HG03095 (cell line): ENCODE measurements at regions not wholly inside any gene's neighbourhood (a gene's known extent, or its start where the extent isn't known, plus 50 kb on each side); places are given as distances from the start of the nearest gene placed in this dataset.
A peak's percentile ranks its signal among the peaks of the same experiment; 100 is the strongest.
"Not testable (repeated sequence)": the region's sequence is repeated elsewhere in the genome, so short reads cannot be mapped to it uniquely, and the experiment has no call there.

Source experiments
- ATAC-seq: cut with Tn5 transposase; IDR thresholded peaks from one replicate; pipeline ENCODE4 v1.9.1; 2021; ENCODE audit warnings: moderate library complexity; ENCODE audit not compliant: unreplicated experiment

DNA sequence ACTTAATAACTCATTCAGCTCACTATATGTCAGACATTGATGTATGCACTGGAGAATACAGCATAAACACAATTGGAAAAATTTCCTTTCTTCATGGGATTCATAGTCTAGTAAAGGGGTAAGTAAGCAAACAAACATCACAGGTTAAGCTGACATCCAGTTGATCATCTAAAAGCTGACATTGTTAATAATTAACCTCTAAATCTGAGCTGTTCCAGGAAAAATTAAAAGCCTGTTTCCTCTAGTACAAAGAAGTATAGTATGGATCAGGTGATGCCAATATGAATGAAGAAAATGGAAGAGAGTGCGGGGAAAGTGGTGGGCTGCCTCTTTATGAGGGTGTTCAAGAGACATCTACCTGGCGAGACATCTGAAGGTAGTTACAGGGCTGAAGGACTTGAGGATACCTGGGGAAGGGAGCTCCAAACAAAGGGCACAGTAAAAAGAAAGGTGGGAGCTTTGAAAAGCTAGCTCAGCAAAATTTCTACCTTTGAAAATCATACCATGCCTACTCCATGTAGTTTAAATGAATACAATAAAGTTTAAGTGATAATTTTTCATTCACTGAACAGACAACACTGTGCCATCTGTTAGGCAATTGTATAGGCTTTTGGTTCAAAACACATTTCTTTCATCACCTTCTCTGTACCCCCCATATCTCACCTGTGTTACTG, 619.3 kb downstream of the TRIB2 start:
- ATAC-seq: no peak

DNA sequence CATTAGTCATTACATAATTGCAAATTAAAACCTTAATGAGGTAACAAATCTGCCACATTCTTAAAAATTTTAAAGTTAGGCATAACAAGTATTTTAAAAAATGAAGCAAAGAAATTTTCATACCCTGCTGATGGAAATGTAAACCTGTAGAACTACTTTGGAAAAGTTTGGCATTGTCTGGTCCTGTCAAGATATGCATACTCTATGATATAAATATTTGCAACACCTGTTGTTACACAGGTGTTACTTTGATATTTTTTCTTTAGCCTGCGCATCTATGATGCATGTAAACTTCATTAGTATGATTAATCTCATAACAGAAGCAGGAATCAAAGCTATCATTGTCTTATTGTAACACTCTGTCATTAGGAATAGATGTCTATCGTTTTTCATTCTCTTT, 634.3 kb downstream of the TRIB2 start:
- ATAC-seq: no peak

DNA sequence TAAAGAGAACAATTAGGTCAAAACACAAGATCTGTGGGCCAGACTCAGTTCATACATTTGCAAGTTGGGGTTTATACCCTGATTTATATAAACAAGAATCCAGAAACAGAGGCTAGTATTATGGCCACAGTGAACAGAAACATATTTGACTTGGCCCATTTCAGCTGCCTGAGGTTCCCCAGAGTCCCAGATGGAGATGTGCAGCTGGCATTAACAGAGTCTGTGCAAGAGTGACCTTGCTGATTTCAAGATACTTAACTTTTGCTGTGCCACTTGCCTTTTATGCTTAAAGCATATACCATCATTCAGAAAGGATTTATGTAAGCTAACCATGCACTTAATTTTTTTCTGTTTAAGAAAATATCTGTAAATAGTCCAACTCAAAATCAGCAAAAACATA, 636.3 kb downstream of the TRIB2 start:
- ATAC-seq: no peak

DNA sequence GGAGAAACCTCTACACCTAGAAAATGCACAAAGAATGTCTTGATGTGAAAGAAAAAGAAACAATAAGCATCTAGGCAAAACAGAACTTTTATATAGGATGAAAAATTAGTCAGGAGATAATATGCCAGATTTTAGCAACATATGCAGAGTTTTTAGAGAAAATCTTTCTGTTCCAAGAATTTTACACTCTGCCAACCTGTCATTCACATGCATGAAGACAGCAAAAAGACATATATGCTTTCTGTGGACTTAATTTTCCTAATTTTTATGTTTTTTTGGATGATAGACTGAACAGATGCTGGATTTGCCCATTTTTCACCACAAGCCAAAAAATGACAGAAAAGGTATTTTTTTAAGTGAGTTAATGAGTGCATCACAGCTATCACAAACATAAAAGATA, 637.3 kb downstream of the TRIB2 start:
- no peak for ATAC-seq

DNA sequence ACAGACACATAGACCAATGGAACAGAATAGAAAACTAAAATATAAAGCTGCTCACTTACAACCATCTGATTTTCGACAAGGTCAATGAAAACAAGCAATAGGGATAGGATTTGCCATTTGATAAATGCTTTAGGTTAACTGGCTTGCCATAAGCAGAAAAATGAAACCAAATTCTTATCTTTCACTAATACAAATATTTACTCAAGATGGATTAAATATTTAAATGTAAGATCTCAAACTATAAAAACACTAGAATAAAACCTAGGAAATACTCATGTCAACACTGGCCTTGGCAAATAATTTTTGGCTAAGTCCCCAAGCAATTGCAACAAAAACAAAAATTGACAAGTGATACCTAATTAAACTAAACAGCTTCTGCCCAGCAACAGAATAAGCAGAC, 665.2 kb downstream of the TRIB2 start:
- ATAC-seq: not testable (repeated sequence)

DNA sequence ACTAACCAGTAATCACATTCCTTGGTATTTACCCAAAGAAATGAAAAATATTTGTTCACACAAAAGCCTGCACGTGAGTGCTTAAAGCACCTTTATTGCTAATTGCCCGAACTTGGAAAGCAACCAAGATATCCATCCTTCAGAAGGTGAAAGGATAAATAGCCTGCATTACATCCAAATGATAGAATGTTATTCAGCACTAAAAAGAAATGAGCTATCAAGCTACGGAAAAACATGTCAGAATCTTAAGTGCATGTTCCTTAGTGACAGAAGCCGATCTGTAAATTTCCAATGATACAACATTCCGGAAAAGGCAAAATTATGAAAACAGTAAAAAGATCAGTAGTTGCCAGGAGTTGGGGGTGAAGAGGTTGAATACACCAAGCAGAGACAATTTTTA, 672.4 kb downstream of the TRIB2 start:
- not testable (repeated sequence) for ATAC-seq

DNA sequence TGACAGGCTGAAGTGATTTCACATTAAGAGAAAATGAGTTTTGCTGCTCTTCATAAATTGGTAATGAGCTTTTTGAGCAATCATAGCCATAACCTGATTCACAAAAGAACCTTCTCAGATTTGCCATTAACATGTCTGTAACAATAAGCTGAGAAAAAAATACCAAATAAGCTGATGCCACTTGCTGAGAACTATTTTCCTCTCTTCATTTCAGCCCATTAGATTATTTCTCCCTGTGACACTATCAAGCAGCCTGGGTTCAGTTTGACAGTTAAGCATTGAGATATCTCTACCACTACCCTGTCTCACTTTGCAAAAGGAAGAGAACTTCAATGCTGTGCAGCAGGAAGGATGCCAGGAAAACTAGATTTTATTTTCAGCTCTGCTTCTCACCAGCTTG, 673.9 kb downstream of the TRIB2 start:
- no peak for ATAC-seq

DNA sequence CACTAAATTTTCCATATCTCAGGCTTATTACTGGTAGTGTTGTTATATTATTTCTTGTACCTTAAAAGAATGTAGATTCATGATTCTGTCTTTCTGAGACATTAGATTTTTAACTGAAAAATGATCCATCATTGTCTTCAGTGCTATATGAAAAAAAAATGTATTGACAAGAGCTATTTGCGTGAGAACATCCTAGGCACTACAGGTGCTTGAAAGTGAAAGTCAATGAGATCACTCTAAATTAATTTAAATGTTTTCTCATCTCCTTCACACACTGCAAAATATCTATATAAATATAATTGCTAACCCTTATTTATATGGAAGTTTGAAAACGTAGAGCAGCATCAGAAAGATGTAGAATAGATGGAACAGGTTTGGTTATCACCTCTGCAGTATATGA, 684.6 kb downstream of the TRIB2 start:
- ATAC-seq: no peak

DNA sequence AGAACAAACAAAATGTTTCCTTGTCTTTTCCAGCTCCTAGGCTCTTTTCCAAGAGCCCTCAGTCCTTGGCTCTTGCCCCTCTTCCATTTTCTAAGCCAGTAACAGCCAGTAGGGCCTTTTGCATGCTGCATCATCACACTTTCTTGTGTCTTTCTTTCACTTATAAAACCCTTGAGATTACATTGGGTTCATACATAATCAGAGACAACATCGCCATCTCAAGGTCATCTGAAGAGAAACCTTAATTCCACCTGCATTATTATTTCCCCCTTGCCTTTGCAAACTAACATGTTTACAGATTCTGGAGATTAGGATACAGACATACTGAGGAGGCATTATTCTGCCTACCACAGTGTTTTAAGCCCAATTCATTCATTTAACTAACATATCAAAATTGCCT, 697.3 kb downstream of the TRIB2 start:
- ATAC-seq: no peak

DNA sequence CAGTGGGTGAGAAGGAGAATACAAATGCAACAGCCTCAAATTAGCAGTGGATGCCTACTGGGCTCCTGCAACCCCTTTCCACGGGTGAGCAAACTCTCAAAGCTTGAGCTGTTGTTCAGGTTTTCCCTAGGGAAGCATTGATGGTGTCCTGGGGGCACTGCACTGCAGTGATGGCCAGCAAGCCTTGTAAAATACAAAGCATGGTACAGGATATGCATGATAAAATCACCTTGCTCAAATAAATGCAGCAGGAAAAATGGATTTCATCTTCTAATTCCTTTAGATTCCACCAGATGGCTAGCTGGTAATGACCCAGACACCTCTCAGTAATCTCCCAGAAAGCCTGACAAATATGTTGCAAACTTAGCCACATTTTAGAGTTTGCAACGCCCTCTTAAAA, 698.2 kb downstream of the TRIB2 start:
- ATAC-seq: no peak

DNA sequence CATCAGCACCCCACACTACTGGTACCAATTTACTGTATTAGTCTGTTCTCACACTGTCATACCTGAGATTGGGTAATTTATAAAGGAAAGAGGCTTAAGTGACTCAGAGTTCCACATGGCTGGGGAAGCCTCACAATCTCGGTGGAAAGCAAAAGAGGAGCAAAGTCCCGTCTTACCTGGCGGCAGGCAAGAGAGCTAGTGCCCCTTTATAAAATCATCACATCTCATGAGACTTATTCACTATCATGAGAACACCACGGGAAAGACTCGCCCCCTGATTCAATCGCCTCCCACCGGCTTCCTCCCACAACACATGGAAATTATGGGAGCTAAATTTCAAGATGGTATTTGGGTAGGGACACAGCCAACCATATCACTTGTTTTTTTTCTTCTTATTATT, 717.2 kb downstream of the TRIB2 start:
- ATAC-seq: no peak

DNA sequence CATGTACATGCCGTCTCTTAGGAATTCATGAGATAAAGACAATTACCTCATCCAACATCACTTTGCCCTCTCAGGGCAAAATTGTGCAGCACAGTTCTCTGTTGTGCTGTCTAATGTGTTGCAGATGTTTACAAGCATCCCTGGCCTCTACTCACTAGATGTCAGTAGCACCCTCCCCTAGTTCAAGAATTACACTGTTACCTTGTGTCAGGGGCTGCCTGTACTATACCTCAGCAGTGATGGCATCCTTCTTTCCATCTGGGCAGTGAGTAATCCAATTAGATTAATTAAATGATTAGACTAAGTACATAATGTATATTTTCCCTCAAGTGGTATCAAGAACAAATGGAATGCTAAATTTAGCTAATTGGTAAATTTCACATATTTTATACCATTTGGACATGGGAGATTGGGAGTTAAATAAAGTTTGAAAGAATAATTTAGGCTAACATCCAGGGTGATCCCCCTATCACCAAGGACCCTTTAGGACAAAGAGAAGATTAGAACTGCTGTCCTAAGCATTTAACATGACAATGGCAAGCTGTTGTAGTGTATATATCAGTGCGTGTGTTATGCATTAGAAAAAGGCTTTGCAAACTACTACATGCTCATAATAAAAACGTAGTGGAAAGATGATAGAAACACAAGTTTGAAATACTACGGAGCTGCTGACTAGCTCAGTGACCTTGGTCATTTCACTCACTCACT, 727.0 kb downstream of the TRIB2 start:
- peak; percentile 59 for ATAC-seq

DNA sequence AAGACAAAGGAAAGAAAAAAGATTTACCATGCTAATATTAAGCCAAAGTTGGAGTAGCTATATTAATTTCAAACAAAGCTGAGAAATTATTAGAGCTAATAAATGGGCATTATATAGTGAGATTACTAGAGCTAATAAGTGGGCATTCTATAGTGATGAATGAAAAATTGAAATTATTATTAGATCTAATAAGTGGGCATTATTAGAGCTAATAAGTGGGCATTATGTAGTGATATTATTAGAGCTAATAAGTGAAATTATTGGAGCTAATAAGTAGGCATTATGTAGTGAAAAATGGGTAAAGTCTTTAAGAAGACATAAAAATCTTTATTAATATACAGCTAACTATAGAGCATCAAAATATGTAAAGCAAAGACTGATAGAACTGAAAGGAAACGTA, 745.7 kb downstream of the TRIB2 start:
- no peak for ATAC-seq

DNA sequence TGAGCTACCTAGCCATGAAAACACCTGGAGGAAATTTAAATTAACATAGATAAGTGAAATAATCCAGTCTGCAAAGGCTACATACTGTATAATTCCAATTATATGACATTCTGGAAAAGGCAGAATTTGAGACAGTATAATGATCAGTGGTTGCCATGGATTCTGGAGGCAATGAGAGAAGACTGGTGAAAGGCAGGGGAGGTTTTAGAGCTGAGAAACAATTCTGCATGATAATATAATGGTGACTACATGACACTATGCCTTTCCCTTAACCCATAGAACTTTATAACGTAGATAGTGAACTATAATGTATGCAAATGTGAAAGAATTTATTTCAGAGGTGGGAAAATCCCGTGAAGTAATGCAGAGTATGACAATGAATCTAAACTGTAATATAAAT, 749.3 kb downstream of the TRIB2 start:
- ATAC-seq: no peak

DNA sequence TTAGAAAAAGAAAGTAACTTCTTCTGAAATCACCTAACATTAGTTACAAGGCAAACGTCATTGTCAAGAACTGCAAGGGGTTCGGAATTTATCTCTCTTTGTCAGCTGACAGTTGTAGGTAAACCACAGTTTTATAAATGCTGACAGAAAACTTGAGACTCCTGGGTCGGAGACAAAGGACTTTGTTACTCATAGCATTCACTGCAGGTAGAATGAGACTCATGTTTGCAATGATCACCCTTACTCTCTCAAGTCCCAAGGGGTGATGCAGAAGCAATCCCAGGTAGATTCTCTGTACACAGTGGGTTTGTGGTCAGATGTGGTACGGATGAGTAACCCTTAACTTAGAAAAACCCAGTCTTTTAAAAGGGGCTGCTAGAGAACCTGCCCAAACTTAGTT, 757.8 kb downstream of the TRIB2 start:
- ATAC-seq: no peak

DNA sequence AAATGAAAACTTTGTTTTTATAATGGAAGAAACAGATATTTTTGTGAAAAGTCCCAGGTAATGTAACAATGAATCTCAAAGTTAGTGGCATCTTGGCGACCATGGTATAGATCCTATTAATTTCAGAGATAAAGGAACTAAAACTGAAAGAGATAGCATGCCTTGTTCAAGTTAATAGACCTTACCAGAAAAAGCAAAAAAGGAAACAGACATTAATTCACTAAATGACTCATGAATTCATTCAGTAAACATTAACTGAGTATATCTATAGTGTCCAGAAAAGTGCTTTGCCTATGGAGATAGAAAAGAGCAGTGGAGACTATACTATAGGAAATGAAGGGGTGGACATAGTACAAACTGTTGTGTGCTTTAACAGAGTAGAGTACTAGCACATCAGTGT, 763.3 kb downstream of the TRIB2 start:
- ATAC-seq: peak; percentile 67

DNA sequence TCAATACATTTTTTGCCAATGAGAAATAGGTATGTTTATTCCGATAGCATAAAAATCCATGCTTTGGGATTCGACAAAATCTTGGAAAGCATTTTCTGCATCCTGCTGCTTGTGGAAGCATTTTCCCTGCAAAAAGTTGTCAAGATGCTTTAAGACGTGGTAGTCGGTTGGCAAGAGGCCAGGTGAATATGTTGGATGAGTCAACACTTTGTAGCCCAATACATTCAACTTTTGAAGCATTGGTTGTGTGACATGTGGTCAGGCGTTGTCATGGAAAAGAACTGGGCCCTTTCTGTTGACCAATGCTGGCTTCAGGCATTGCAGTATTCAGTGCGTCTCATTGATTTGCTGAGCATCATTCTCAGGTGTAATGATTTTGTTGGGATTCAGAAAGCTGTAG, 764.5 kb downstream of the TRIB2 start:
- ATAC-seq: no peak

DNA sequence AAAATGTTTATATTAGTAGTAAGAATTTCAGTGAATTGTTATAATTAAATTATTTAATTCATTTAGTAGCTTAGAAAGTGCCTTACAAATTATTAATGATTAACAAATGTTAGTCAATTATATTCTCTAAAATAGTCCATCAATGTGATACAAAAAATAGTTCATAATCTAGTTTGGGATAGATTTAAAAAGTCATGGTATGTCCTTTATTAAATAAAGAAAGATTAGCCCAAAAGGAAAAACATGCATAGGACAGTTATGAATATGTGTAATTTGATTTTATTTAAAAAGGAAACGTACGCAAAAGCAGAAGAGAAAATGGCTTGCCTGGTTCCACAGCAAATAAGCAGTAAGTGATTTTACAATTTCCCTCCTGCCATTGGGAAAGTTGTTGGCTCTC, 768.5 kb downstream of the TRIB2 start:
- no peak for ATAC-seq

DNA sequence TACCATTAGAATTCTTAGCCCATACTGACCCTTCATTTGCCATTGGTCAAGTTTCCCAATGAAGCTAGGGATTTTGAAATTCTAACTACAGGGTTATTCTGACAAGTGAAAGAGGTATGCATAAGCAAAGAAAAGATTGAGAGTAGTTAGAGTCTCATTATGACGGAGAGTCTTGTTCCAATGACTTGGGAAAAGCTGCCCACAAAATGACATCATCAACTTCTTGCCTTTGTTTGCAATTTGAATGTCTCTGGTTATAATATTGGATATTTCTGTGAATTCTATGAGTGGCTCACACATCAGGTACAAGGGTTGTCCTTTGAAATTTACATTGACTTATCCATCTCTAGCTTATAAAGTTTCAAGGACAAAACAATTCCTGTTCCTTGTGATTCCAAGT, 772.2 kb downstream of the TRIB2 start:
- ATAC-seq: no peak

DNA sequence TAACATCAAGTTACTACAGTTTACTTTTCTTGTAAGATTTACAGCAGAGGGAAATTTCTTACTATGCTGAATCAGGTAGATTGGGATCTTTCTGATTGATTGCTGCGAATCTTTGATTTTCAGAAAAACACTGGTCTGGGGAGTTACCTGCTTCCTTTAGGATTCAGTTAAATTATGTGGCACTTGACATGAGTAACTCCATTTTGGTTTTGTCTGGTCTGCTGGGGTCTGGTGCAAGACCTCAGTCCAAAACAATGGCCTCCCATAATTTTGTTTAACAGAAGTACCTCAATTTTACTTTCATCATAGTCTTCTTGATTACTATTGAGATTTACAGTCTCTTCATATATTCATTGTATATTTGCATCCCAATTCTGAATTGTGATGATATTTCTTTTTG, 775.5 kb downstream of the TRIB2 start:
- no peak for ATAC-seq

DNA sequence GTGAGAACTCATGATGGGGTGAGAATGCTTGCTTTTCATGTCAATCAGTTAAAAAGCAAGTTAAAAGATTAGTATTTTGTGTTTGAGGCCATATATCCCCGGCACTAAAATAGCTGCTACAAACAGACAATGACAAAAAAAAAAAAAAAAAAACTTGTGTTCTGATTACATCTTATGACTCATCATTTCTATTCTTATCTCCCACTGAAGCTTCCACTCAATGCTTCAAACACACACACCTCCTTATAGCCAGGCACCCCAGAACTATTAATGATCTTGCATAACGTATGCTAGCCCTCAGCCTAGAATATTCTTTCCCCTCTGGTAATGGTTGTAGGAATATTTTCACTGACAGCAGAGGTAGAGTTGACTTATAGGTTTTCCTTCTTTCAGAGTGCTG, 778.3 kb downstream of the TRIB2 start:
- peak; percentile 63 for ATAC-seq

DNA sequence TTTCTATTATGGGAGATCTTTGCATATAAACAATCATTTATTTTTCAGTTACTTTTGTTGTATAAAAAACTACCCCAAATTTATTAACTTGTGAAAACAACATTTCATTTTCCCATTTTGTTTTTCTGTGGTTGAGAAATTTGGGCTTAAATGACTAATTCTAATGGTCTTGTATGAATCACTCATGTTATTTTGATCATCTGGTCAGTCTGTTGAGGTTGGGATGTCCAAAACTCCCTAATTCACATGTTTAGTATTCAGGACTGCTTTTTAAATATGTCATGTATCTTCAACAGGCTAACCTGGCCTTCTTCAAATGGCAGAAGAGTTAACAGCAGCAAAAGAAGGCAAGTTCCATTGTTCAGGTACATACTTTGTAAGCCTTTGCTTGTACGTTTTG, 788.1 kb downstream of the TRIB2 start:
- peak; percentile 57 for ATAC-seq

DNA sequence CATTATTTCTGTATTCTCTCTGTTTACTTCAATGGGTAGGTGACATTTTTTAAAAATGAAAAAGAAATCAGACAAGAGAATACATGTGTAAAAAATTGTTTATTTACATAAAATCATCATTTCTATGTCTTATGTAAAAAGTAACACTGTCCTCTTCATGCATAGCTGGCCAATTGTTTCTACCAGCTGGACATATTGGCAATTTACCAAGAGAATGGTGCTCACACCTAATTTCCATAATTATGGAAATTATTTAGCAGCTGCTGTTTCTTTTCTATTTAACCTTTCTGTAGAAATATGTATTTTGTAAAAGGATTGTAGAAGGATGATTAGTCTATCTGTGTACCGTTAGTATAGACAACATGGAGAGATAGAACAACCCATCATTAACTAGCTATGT, 791.9 kb downstream of the TRIB2 start:
- no peak for ATAC-seq
